HEK293 (cell line): ENCODE measurements at regions not wholly inside any gene's neighbourhood (a gene's known extent, or its start where the extent isn't known, plus 50 kb on each side); places are given as distances from the start of the nearest gene placed in this dataset.
A peak's percentile ranks its signal among the peaks of the same experiment; 100 is the strongest.

Experiments used
- CTCF ChIA-PET: fragments of 350-600 bp; formaldehyde crosslinking; extraction: SDS; loops from one replicate; lab custom pipeline; 2021; ENCODE audit warnings: antibody characterized with exemption; lab: Yijun Ruan, JAX
- POLR2A ChIA-PET: fragments of 300-600 bp; formaldehyde crosslinking; extraction: SDS; loops from one replicate; lab custom pipeline; 2020; ENCODE audit warnings: antibody characterized with exemption, inconsistent platforms; lab: Yijun Ruan, JAX
- H3K27ac ChIP-seq: fragments of 200-500 bp; sonication (Bioruptor generic); 2 replicates; pipeline ENCODE4 v1.5.1; 2014; ENCODE audit warnings: low read depth, low read length, control low read depth, inconsistent platforms; ENCODE audit errors: extremely low read depth
- H3K36me3 ChIP-seq, 2 experiments: fragments of 200-500 bp in 1 of 2; sonication (Bioruptor generic) in 1 of 2; 1 replicate in 1 of 2; 2 replicates in 1 of 2; pipeline ENCODE4 v1.5.1; 2014 to 2017; ENCODE audit warnings: inconsistent platforms in 2 of 2, low read length in 2 of 2; ENCODE audit not compliant: control insufficient read depth in 2 of 2, insufficient read depth in 1 of 2
- H3K4me1 ChIP-seq: fragments of 200-500 bp; sonication (Bioruptor generic); 2 replicates; pipeline ENCODE4 v1.5.1; 2014; ENCODE audit warnings: mild to moderate bottlenecking, low read length, inconsistent platforms; ENCODE audit not compliant: control insufficient read depth, insufficient read depth
- H3K4me3 ChIP-seq: 2 replicates; pipeline ENCODE4 v1.5.1; 2011; ENCODE audit warnings: low read depth, mild to moderate bottlenecking, control low read depth, low read length, moderate library complexity
- H3K9me3 ChIP-seq: fragments of 200-500 bp; sonication (Bioruptor generic); 2 replicates; pipeline ENCODE4 v1.5.1; 2014; ENCODE audit warnings: low read depth, low read length, inconsistent platforms; ENCODE audit not compliant: control insufficient read depth, insufficient read depth
- GLIS1 ChIP-seq: fragments of 450-650 bp; formaldehyde crosslinking; IDR thresholded peaks from 2 replicates; pipeline ENCODE4 v1.5.1; 2016; ENCODE audit warnings: missing biosample characterization, missing genetic modification characterization
- IKZF3 ChIP-seq: fragments of 450-650 bp; IDR thresholded peaks from 2 replicates; pipeline ENCODE4 v1.5.0; 2018; ENCODE audit warnings: missing biosample characterization, mild to moderate bottlenecking, missing genetic modification characterization, moderate library complexity
- MZF1 ChIP-seq: fragments of 450-650 bp; formaldehyde crosslinking; IDR thresholded peaks from 2 replicates; pipeline ENCODE4 v1.5.1; 2017; ENCODE audit warnings: missing biosample characterization, missing genetic modification characterization, borderline replicate concordance
- PRDM1 ChIP-seq: fragments of 450-650 bp; formaldehyde crosslinking; IDR thresholded peaks from 2 replicates; pipeline ENCODE4; 2016; ENCODE audit warnings: missing biosample characterization, missing genetic modification characterization
- ZFP3 ChIP-seq: fragments of 450-650 bp; formaldehyde crosslinking; IDR thresholded peaks from 2 replicates; pipeline ENCODE4 v1.5.1; 2016; ENCODE audit warnings: low read depth, missing biosample characterization, missing genetic modification characterization
- ZNF112 ChIP-seq: fragments of 450-650 bp; formaldehyde crosslinking; IDR thresholded peaks from 2 replicates; pipeline ENCODE4 v1.5.0; 2017; ENCODE audit warnings: missing biosample characterization, missing genetic modification characterization
- ZNF114 ChIP-seq: fragments of 450-650 bp; formaldehyde crosslinking; IDR thresholded peaks from 2 replicates; pipeline ENCODE4 v1.5.0; 2017; ENCODE audit warnings: missing biosample characterization, missing genetic modification characterization
- ZNF146 ChIP-seq: fragments of 450-650 bp; formaldehyde crosslinking; IDR thresholded peaks from 2 replicates; pipeline ENCODE4 v1.5.1; 2016; ENCODE audit warnings: missing biosample characterization, missing genetic modification characterization
- ZNF184 ChIP-seq: fragments of 450-650 bp; IDR thresholded peaks from 2 replicates; pipeline ENCODE4 v1.5.1; 2018; ENCODE audit warnings: missing biosample characterization, mild to moderate bottlenecking, missing genetic modification characterization
- ZNF202 ChIP-seq: fragments of 450-650 bp; formaldehyde crosslinking; IDR thresholded peaks from 2 replicates; pipeline ENCODE4 v1.5.1; 2016; ENCODE audit warnings: missing biosample characterization, missing genetic modification characterization, borderline replicate concordance
- ZNF223 ChIP-seq: fragments of 450-650 bp; formaldehyde crosslinking; IDR thresholded peaks from 2 replicates; pipeline ENCODE4 v1.5.1; 2016; ENCODE audit warnings: missing biosample characterization, missing genetic modification characterization
- ZNF391 ChIP-seq: fragments of 450-650 bp; formaldehyde crosslinking; IDR thresholded peaks from 2 replicates; pipeline ENCODE4 v1.5.1; 2016; ENCODE audit warnings: low read depth, missing biosample characterization, missing genetic modification characterization, borderline replicate concordance
- ZNF404 ChIP-seq: fragments of 450-650 bp; formaldehyde crosslinking; IDR thresholded peaks from 2 replicates; pipeline ENCODE4 v1.5.1; 2017; ENCODE audit warnings: missing biosample characterization, missing genetic modification characterization
- ZNF510 ChIP-seq: fragments of 450-650 bp; formaldehyde crosslinking; IDR thresholded peaks from 2 replicates; pipeline ENCODE4 v1.5.1; 2018; ENCODE audit warnings: mild to moderate bottlenecking, missing genetic modification characterization, missing biosample characterization; ENCODE audit not compliant: insufficient replicate concordance
- ZNF596 ChIP-seq: fragments of 450-650 bp; IDR thresholded peaks from 2 replicates; pipeline ENCODE4 v1.5.0; 2018; ENCODE audit warnings: missing biosample characterization, mild to moderate bottlenecking, missing genetic modification characterization, moderate library complexity
- ZNF624 ChIP-seq: fragments of 450-650 bp; formaldehyde crosslinking; IDR thresholded peaks from 2 replicates; pipeline ENCODE4 v1.5.1; 2017; ENCODE audit warnings: missing biosample characterization, missing genetic modification characterization
- ZNF654 ChIP-seq: fragments of 450-650 bp; formaldehyde crosslinking; IDR thresholded peaks from 2 replicates; pipeline ENCODE4 v1.5.1; 2016; ENCODE audit warnings: low read depth, missing biosample characterization, missing genetic modification characterization
- ZNF707 ChIP-seq: fragments of 450-650 bp; formaldehyde crosslinking; IDR thresholded peaks from 2 replicates; pipeline ENCODE4 v1.5.1; 2016; ENCODE audit warnings: missing biosample characterization, missing genetic modification characterization
- ZNF843 ChIP-seq: fragments of 450-650 bp; formaldehyde crosslinking; IDR thresholded peaks from 2 replicates; pipeline ENCODE4 v1.5.1; 2016; ENCODE audit warnings: missing biosample characterization, missing genetic modification characterization
- ZSCAN16 ChIP-seq: fragments of 450-650 bp; formaldehyde crosslinking; IDR thresholded peaks from 2 replicates; pipeline ENCODE4 v1.5.1; 2016; ENCODE audit warnings: missing biosample characterization, missing genetic modification characterization
- ZSCAN23 ChIP-seq: fragments of 450-650 bp; formaldehyde crosslinking; IDR thresholded peaks from 2 replicates; pipeline ENCODE4 v1.5.1; 2016; ENCODE audit warnings: missing biosample characterization, missing genetic modification characterization
- ZSCAN30 ChIP-seq: fragments of 450-650 bp; IDR thresholded peaks from 2 replicates; pipeline ENCODE4 v1.5.1; 2018; ENCODE audit warnings: missing biosample characterization, mild to moderate bottlenecking, missing genetic modification characterization, moderate library complexity
- TF ChIP-seq, protein P1 (sequence below): fragments of 450-650 bp; formaldehyde crosslinking; IDR thresholded peaks from 2 replicates; pipeline ENCODE4 v1.5.1; 2016; ENCODE audit warnings: missing biosample characterization, missing genetic modification characterization, low read depth
- TF ChIP-seq, protein P2 (sequence below): fragments of 450-650 bp; formaldehyde crosslinking; IDR thresholded peaks from 2 replicates; pipeline ENCODE4 v1.5.1; 2016; ENCODE audit warnings: missing biosample characterization, missing genetic modification characterization, borderline replicate concordance

DNA sequence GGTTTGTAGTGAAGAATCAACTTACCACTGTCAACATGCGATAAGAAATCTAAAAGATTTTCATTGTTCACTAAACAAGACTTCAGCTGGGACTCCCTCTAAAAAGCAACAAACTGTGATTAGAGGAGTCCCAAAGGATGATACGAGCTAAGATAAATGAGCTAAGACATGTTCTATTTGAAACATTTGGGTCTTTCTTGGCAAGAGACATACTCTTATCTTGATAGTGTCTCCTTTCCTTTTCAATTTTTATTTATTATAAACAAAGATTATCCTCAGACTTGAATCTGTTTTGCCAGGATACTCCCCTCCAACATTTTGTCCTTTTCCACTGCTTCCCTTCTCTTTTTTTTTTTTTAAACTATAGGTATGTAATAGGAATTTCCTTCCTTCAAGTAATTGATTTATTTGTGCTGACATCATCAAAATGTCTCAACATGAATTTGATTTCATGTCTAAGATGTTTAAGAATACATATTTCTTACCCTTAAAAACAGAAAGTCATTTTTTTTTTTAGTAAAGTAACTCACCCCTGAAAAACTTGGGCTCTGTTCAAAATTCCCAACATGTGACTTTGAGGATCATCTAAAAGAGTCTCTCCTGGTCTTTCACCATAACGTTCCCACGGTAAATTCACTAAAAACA lies 158.4 kb upstream of the NRP1 start:
- Histone ChIP-seq H3K36me3 (no peaks in the 10 kb centered on the region), H3K9me3 (no peaks in the 10 kb centered on the region), H3K4me1 (no peaks in the 10 kb centered on the region), H3K27ac (no peak overlapping the region), H3K4me3 (no peak overlapping the region)
- ChIA-PET CTCF (no interaction called here), POLR2A (no interaction called here)
- TF ChIP-seq, protein P1, sequence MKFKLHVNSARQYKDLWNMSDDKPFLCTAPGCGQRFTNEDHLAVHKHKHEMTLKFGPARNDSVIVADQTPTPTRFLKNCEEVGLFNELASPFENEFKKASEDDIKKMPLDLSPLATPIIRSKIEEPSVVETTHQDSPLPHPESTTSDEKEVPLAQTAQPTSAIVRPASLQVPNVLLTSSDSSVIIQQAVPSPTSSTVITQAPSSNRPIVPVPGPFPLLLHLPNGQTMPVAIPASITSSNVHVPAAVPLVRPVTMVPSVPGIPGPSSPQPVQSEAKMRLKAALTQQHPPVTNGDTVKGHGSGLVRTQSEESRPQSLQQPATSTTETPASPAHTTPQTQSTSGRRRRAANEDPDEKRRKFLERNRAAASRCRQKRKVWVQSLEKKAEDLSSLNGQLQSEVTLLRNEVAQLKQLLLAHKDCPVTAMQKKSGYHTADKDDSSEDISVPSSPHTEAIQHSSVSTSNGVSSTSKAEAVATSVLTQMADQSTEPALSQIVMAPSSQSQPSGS (tag by site-specific recombination), result 0 out of 2 replicates have a peak, but pooled peaks have one; percentile 22
- no peak for TF ChIP-seq ZNF202

DNA sequence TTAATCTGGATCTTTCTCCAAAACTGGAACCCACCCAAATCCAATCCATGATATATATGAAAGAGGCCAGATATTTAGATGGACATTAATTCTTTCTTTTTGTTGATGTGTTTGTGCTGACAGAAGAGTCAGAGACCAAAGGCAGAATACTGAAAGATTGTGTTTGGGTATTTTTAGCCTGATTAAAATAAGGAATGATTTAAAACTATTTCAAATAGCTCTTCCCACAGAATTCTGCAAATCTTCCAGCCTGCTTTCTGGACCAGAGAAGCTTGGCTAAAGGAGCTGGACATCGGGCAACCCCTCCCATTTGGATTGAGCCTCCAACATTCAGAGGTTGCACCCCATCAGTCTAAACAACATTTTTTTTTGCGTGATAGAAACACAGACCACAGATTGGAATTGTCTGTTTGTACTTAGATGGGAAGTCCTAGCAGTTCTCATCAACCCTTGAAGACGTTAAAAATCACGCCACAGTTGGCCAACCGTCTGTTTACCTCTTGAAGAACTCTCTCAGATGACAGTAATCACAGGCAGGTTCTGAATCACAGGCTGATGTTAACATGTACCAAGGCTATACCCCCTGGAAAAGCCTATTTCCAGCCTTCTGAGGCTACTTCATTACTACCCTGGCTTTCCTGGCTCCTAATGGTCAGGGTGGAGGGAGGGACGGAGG lies 155.2 kb upstream of the NRP1 start:
- H3K4me3 ChIP-seq, result no peak overlapping the region
- no peaks in the 10 kb centered on the region for H3K36me3 ChIP-seq
- H3K27ac ChIP-seq, result no peak overlapping the region
- TF ChIP-seq ZFP3 (tag by site-specific recombination), result no peak
- no peak for TF ChIP-seq IKZF3 (tag by site-specific recombination)
- TF ChIP-seq ZNF510 (tag by site-specific recombination), result no peak
- TF ChIP-seq ZNF624 (tag by site-specific recombination), result no peak
- no peak for TF ChIP-seq ZNF654 (tag by site-specific recombination)
- no peaks in the 10 kb centered on the region for H3K9me3 ChIP-seq
- ChIA-PET POLR2A (no interaction called here), CTCF (no interaction called here)
- H3K4me1 ChIP-seq, result peaks cover 4% of the 10 kb centered on the region; the same call in 1 of the 2 replicates

DNA sequence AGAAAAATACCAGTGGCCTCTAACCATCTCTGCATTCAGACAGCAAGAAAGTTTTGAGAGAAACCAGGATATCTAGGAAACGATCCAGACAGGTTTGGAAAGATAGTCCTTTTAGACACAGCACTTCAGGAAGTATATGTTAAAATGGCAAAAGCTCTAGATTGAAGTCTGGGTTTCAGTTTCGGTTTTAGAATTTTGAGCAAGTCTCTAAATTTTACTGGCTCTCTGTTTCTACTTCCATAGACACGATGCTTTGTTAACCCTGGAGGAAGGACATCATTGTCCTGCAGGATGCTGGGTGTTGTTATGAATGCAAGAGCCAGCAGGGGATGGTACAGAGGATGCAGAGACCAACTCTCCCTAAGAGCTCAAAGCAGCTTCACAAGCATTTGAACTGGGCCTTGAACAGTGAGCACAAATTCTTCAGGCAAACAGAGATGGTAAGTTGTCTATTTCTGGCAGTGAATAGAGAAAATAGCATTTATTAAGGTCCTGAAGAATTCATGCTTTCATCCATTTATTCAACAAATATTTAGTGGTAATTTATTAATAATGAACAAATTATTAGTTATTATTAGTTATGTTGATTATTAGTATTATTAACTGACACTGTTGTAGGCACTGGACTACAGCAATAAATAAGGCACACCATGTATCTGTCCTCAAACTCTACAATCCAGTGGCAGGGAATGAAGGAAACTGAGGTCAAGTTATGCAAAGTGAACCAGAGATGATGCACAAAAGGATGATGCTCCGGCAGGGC lies 152.7 kb upstream of the NRP1 start:
- ChIA-PET CTCF (interaction anchor here (0.6 to 1.2 kb wide), 2 partner anchors 116 to 346 kb away, joined by 3 to 6 read pairs; no protein-coding TSS in a partner anchor), POLR2A (no interaction called here)
- Histone ChIP-seq H3K9me3 (no peaks in the 10 kb centered on the region), H3K27ac (no peak overlapping the region), H3K4me3 (no peak overlapping the region), H3K36me3 (no peaks in the 10 kb centered on the region), H3K4me1 (peaks cover 20% of the 10 kb centered on the region)
- TF ChIP-seq ZNF391 (no peak), GLIS1 (tag by site-specific recombination) (no peak), ZNF843 (tag by site-specific recombination) (no peak), PRDM1 (no peak), ZNF596 (tag by site-specific recombination) (no peak), ZNF146 (tag by site-specific recombination) (no peak), ZNF184 (no peak), ZSCAN30 (tag by site-specific recombination) (no peak), ZNF707 (tag by site-specific recombination) (no peak), MZF1 (no peak), ZSCAN16 (tag by site-specific recombination) (no peak), ZSCAN23 (tag by site-specific recombination) (no peak), ZNF112 (no peak), ZNF404 (tag by site-specific recombination) (no peak), ZNF223 (tag by site-specific recombination) (no peak), ZNF114 (no peak)
- TF ChIP-seq, protein P2, sequence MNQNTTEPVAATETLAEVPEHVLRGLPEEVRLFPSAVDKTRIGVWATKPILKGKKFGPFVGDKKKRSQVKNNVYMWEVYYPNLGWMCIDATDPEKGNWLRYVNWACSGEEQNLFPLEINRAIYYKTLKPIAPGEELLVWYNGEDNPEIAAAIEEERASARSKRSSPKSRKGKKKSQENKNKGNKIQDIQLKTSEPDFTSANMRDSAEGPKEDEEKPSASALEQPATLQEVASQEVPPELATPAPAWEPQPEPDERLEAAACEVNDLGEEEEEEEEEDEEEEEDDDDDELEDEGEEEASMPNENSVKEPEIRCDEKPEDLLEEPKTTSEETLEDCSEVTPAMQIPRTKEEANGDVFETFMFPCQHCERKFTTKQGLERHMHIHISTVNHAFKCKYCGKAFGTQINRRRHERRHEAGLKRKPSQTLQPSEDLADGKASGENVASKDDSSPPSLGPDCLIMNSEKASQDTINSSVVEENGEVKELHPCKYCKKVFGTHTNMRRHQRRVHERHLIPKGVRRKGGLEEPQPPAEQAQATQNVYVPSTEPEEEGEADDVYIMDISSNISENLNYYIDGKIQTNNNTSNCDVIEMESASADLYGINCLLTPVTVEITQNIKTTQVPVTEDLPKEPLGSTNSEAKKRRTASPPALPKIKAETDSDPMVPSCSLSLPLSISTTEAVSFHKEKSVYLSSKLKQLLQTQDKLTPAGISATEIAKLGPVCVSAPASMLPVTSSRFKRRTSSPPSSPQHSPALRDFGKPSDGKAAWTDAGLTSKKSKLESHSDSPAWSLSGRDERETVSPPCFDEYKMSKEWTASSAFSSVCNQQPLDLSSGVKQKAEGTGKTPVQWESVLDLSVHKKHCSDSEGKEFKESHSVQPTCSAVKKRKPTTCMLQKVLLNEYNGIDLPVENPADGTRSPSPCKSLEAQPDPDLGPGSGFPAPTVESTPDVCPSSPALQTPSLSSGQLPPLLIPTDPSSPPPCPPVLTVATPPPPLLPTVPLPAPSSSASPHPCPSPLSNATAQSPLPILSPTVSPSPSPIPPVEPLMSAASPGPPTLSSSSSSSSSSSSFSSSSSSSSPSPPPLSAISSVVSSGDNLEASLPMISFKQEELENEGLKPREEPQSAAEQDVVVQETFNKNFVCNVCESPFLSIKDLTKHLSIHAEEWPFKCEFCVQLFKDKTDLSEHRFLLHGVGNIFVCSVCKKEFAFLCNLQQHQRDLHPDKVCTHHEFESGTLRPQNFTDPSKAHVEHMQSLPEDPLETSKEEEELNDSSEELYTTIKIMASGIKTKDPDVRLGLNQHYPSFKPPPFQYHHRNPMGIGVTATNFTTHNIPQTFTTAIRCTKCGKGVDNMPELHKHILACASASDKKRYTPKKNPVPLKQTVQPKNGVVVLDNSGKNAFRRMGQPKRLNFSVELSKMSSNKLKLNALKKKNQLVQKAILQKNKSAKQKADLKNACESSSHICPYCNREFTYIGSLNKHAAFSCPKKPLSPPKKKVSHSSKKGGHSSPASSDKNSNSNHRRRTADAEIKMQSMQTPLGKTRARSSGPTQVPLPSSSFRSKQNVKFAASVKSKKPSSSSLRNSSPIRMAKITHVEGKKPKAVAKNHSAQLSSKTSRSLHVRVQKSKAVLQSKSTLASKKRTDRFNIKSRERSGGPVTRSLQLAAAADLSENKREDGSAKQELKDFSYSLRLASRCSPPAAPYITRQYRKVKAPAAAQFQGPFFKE (tag by site-specific recombination), result no peak
